ENCODE measurements at regions not wholly inside any gene's neighbourhood (a gene's known extent, or its start where the extent isn't known, plus 50 kb on each side); places are given as distances from the start of the nearest gene placed in this dataset.

GRCh38 chr21:15151385-15152103 is 86.7 kb upstream of the NRIP1 start:
- DNase-seq (ENCODE audit: low spot score): no peak

DNA sequence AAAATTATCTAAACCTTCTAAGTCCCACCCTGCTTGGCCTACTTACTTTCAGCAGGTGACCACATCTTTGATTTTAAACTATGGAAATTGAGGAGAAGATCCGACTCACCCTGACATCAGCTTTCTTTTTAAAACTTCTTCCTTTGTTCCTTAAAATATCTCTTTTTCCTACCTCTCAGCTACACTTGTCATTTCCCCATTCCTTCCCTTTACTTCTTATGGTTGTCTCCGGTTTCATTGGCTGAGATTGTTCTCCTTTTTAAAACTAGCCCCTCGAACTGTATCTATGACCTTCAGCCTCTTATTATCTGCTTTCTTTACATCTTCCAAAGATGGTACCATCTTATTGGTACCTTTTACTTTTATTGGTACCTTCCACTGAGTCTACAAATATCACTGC is 87.8 kb upstream of the NRIP1 start:
- no peak for DNase-seq (ENCODE audit: low spot score)

GRCh38 chr21:15159382-15160020 is 94.7 kb upstream of the NRIP1 start:
- no peak for DNase-seq (ENCODE audit: low spot score)

DNA sequence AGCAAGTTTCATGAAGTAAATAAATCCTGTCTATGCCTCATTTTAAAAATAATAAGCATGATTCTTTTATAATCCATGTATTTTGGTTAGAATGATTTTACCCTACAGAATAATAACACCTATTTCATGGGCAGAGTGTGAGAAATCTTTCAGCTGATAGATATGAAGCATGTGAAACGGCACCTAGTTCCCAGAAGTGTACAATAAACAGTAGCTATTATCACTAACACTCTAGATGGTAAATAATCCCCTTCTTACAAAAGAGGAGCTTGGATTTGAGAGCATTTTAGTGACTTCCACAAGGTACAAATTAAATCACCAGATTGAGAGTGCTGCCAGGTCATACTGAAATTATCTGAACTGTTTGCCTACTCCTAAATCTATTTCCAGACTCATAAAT is 95.3 kb upstream of the NRIP1 start:
- no peak for DNase-seq (ENCODE audit: low spot score)

GRCh38 chr21:15162921-15163320 is 98.1 kb upstream of the NRIP1 start:
- DNase-seq (ENCODE audit: low spot score): no peak

GRCh38 chr21:15164273-15164672 is 99.5 kb upstream of the NRIP1 start:
- DNase-seq (ENCODE audit: low spot score): no peak

DNA sequence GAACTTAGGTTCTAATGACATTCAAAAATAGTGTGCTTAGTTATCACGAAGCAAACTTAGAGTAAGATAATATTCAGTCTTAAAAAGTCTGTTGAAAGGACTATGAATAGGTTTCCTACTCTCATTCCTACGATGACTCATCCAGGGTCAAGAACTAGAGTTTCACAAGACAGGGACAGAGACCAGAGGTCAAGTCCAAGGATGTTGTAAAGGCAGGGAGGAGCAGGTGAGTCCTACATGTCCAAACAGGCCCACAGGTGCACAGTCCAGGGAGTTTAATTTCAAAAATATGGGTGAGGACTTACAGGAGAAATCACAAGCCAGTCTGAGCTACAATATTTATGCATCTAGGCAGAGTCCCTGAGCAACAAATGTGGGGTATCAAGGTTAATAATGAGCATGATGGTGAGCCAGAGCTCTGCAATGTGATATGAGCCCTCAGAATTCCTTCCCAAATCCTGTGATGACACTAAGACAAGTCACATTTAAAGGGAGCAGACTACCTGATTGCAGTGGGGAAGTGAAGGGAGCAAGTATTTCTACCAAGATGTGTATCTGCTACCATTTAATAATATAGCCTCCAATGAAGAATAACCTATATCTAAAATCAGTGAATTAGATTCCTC is 100.0 kb upstream of the NRIP1 start:
- no peak for DNase-seq (ENCODE audit: low spot score)

- no peak for DNase-seq (ENCODE audit: low spot score)
These were observed 105.8 kb upstream of the NRIP1 start for GRCh38 chr21:15170614-15171013.

DNA sequence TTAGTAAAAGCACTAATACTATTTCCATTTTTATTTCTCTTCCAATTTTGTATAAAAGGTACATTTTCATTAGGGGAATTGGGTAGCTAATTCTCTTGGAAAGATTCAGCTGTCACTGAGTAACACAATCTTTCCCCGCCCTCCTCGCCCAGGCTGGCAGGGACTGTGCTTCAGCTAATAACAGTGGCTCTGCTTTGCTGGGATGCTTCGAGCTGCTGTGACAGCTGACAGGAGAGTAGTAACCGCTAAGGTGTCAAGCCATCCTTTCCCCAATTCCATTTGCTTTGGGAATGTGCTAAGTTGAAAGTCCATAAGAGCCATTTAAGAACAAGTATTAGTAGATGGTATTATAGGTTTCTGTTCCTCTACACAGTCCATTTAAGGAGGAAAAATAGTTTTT is 106.7 kb upstream of the NRIP1 start:
- no peak for DNase-seq (ENCODE audit: low spot score)

GRCh38 chr21:15172963-15173362 is 108.2 kb upstream of the NRIP1 start:
- no peak for DNase-seq (ENCODE audit: low spot score)

GRCh38 chr21:15174923-15175322 is 110.1 kb upstream of the NRIP1 start:
- DNase-seq (ENCODE audit: low spot score): no peak

DNA sequence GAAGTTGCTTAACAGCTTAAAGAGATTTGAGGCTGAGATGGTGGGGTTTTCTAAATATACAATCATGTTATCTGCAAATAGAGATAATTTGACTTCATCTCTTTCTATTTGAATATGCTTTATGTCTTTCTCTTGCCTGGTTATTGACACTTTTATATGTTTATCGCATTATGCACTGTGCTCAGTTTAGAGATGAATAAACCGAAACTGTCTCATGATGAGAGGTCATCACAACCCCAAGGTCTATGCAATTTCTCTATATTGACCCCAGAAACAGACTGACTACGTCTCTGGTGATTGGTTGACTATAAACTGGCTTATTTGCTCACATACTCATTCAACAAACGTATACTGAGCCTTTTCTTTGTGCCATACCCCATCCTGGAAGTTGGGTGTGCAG is 117.9 kb upstream of the NRIP1 start:
- no peak for DNase-seq (ENCODE audit: low spot score)

GRCh38 chr21:15183813-15184257 is 119.0 kb upstream of the NRIP1 start:
- DNase-seq (ENCODE audit: low spot score): no peak

GRCh38 chr21:15190412-15190811 is 125.6 kb upstream of the NRIP1 start:
- no peak for DNase-seq (ENCODE audit: low spot score)

- no peak for DNase-seq (ENCODE audit: low spot score)
These were observed 126.0 kb upstream of the NRIP1 start for GRCh38 chr21:15190837-15191236.

- no peak for DNase-seq (ENCODE audit: low spot score)
These were observed 126.5 kb upstream of the NRIP1 start for GRCh38 chr21:15191342-15191741.

- no peak for DNase-seq (ENCODE audit: low spot score)
These were observed 127.4 kb upstream of the NRIP1 start for GRCh38 chr21:15192243-15192642.

- DNase-seq (ENCODE audit: low spot score): no peak
These were observed 129.1 kb upstream of the NRIP1 start for GRCh38 chr21:15193937-15194336.

GRCh38 chr21:15195104-15195503 is 130.3 kb upstream of the NRIP1 start:
- no peak for DNase-seq (ENCODE audit: low spot score)

DNA sequence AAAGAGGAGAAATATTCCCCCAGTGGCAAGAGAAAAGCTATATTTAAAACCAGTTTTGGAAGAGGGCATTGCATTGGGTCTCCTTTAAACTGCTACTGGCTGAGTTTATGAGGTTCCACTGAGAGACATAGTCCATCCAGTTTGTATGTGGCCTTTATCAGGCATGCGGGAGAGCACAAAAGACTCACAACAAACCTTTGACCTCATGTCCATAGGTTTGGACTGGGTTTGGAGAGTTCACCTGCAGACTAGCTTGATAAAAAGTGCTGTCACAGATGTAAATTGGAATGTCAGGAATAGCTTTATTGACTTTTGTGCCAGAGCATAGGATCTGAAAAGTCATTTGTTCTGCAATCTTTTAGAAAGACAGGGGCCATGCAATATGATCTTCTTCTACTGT is 131.0 kb upstream of the NRIP1 start:
- no peak for DNase-seq (ENCODE audit: low spot score)

GRCh38 chr21:15197696-15198095 is 132.9 kb upstream of the NRIP1 start:
- no peak for DNase-seq (ENCODE audit: low spot score)

DNA sequence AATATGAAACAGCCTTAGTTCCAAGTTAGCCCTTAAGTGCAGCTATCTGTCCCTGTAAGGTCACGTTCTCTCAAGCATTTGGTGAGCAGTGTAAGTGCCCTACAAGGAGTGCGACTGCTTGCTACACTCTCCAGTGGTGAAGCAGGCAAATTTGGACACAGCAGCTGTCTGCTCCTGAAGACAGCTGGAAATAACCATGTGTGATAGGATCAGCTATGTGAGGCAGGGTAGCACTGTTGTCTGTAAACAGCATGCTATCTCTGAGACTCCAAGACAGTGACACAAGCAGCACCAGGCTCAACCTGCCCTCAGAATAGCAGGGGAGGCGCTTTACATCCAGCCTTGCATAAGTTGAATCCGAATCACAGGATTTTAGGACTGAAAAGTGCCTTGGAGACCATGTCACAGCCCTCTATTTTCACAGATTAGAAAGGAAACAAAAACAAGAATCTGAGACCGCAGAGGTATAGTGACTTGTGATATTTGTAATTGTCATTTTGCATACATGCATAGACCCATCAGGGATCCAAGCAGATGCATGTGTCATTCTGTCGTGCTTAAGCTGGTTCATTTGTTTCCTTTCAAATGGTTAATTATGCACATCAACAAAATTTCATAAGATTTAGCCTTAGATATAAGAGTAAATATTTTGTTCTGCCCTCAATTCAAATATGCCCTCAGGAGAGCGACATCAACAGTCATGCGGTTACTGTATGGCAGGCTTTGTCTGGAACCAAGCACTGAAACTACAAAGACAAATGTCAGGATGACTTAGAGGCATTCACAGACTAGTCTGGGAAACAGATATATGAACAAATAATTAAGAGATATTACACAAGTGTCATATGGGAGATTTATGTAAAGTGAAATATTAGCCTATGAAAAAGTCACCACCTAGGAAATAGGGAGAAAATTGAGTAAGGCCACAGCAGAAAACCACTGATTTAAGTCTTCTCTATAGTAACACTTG is 134.9 kb upstream of the NRIP1 start:
- DNase-seq (ENCODE audit: low spot score): no peak

All from ureter (tissue), 1 donor.